ENCODE measurements at regions not wholly inside any gene's neighbourhood (a gene's known extent, or its start where the extent isn't known, plus 50 kb on each side); places are given as distances from the start of the nearest gene placed in this dataset.

- no peaks in the 10 kb centered on the region for H4K20me1 ChIP-seq (replicated peaks; ENCODE audit: control insufficient read depth, extremely low read depth, insufficient read depth, low read length)
- H3K9ac ChIP-seq (replicated peaks; ENCODE audit: extremely low read depth, insufficient read depth, low read length), result no peak overlapping the region
- H3K9me3 ChIP-seq (replicated peaks; ENCODE audit: control insufficient read depth, insufficient read depth, low read length), result no peaks in the 10 kb centered on the region
- H3K27ac ChIP-seq (ENCODE audit: insufficient read depth, low read depth, low read length), result no peak overlapping the region
- BruUV-seq (replicated peaks), result no TSS peak
- peaks cover 2% of the 10 kb centered on the region in 2 experiments for H3K27me3 ChIP-seq (ENCODE audit: control insufficient read depth in 2 of 2, insufficient read depth in 2 of 2, low read length in 2 of 2)
- DNase-seq (ENCODE audit: low read depth, low spot score) (no peak), FAIRE-seq (no peak)
- H3K4me3 ChIP-seq (replicated peaks in 1 of 3; ENCODE audit: insufficient read depth in 1 of 3, low read depth in 1 of 3, low read length in 3 of 3), result no peak overlapping the region
- CTCF ChIA-PET, result no interaction called here
- no peaks in the 10 kb centered on the region for H3K9me1 ChIP-seq (replicated peaks; ENCODE audit: control insufficient read depth, extremely low read depth, insufficient read depth, low read length)
- no peak overlapping the region for H2AFZ ChIP-seq (ENCODE audit: low read depth, low read length)
- POLR2A ChIA-PET, result no interaction called here
- no peaks in the 10 kb centered on the region for H3K36me3 ChIP-seq (ENCODE audit: control insufficient read depth in 2 of 2, extremely low read depth in 1 of 2, insufficient read depth in 2 of 2, low read length in 2 of 2)
- intact Hi-C loops (cut with micrococcal nuclease), result no loop called here
- no peak for TF ChIP-seq MAX (IDR thresholded peaks at IDR 0.05; ENCODE audit: insufficient read depth, insufficient read length)
- TF ChIP-seq JUN (IDR thresholded peaks at IDR 0.05; ENCODE audit: borderline replicate concordance, insufficient read depth, insufficient read length, low read depth), result no peak
- no peak for TF ChIP-seq POLR2A (IDR thresholded peaks at IDR 0.05; ENCODE audit: low read depth, low read length)
- no peak for TF ChIP-seq POLR2AphosphoS5 (IDR thresholded peaks at IDR 0.05; ENCODE audit: insufficient read depth, low read depth, low read length)
- no peak for TF ChIP-seq CTCF (IDR thresholded peaks at IDR 0.05; ENCODE audit: extremely low read depth in 1 of 2, insufficient read depth in 1 of 2, low read depth in 1 of 2, low read length in 2 of 2)
- no peaks in the 10 kb centered on the region for H3K79me2 ChIP-seq (ENCODE audit: control insufficient read depth, insufficient read depth, low read length)
- dilution Hi-C loops (cut with MboI; ENCODE audit: extremely low pct_ligation_motif_present, low sequenced_read_pairs), result no loop called here
- no peaks in the 10 kb centered on the region for H3K4me1 ChIP-seq (ENCODE audit: control insufficient read depth, extremely low read depth, insufficient read depth, low read length)
- no peak overlapping the region for H3K4me2 ChIP-seq (ENCODE audit: insufficient read depth, low read length)
These were observed 217.5 kb downstream of the LPIN1 start for GRCh38 chr2:11963966-11964365.

GRCh38 chr2:11967946-11968465, 221.6 kb downstream of the LPIN1 start:
- Histone ChIP-seq H3K9ac (replicated peaks; ENCODE audit: extremely low read depth, insufficient read depth, low read length) (no peak overlapping the region), H3K36me3 (ENCODE audit: control insufficient read depth in 2 of 2, extremely low read depth in 1 of 2, insufficient read depth in 2 of 2, low read length in 2 of 2) (no peaks in the 10 kb centered on the region), H4K20me1 (replicated peaks; ENCODE audit: control insufficient read depth, extremely low read depth, insufficient read depth, low read length) (no peaks in the 10 kb centered on the region), H3K79me2 (ENCODE audit: control insufficient read depth, insufficient read depth, low read length) (no peaks in the 10 kb centered on the region), H3K9me3 (replicated peaks; ENCODE audit: control insufficient read depth, insufficient read depth, low read length) (no peaks in the 10 kb centered on the region), H3K27me3 (ENCODE audit: control insufficient read depth in 2 of 2, insufficient read depth in 2 of 2, low read length in 2 of 2) (peaks cover 2 to 5% of the 10 kb centered on the region in 2 experiments), H3K4me1 (ENCODE audit: control insufficient read depth, extremely low read depth, insufficient read depth, low read length) (no peaks in the 10 kb centered on the region), H3K27ac (ENCODE audit: insufficient read depth, low read depth, low read length) (no peak overlapping the region), H3K4me3 (replicated peaks in 1 of 3; ENCODE audit: insufficient read depth in 1 of 3, low read depth in 1 of 3, low read length in 3 of 3) (no peak overlapping the region), H3K9me1 (replicated peaks; ENCODE audit: control insufficient read depth, extremely low read depth, insufficient read depth, low read length) (no peaks in the 10 kb centered on the region), H2AFZ (ENCODE audit: low read depth, low read length) (no peak overlapping the region), H3K4me2 (ENCODE audit: insufficient read depth, low read length) (no peak overlapping the region)
- CTCF ChIA-PET, result interaction anchor here (0.9 kb wide), 1 partner anchor 13 kb away, joined by 3 read pairs; no protein-coding TSS in a partner anchor
- intact Hi-C loops (cut with micrococcal nuclease), result no loop called here
- POLR2A ChIA-PET, result no interaction called here
- no peak for DNase-seq (ENCODE audit: low read depth, low spot score)
- dilution Hi-C loops (cut with MboI; ENCODE audit: extremely low pct_ligation_motif_present, low sequenced_read_pairs), result no loop called here
- TF ChIP-seq POLR2AphosphoS5 (IDR thresholded peaks at IDR 0.05; ENCODE audit: insufficient read depth, low read depth, low read length) (no peak), JUN (IDR thresholded peaks at IDR 0.05; ENCODE audit: borderline replicate concordance, insufficient read depth, insufficient read length, low read depth) (no peak)
- BruUV-seq (replicated peaks), result no TSS peak
- FAIRE-seq, result no peak

Measured in endothelial cell of umbilical vein (primary cell).